ENCODE measurements at regions not wholly inside any gene's neighbourhood (a gene's known extent, or its start where the extent isn't known, plus 50 kb on each side); places are given as distances from the start of the nearest gene placed in this dataset.

- TF ChIP-seq SIN3A (IDR thresholded peaks at IDR 0.05; ENCODE audit: borderline replicate concordance, low read depth, low read length) (no peak), MAX (IDR thresholded peaks at IDR 0.05; ENCODE audit: low read depth) (no peak), SMC3 (IDR thresholded peaks at IDR 0.05; ENCODE audit: low read depth, low read length) (no peak), CTCF (IDR thresholded peaks at IDR 0.05) (no peak)
These were observed 78.6 kb upstream of the TLE1 start for GRCh38 chr9:81767921-81768320.
